Osteocyte (in vitro differentiated cells): ENCODE measurements at regions not wholly inside any gene's neighbourhood (a gene's known extent, or its start where the extent isn't known, plus 50 kb on each side); places are given as distances from the start of the nearest gene placed in this dataset.
A peak's percentile ranks its signal among the peaks of the same experiment; 100 is the strongest.

Source experiments
- DNase-seq: peaks from one replicate; pipeline ENCODE4 v3.0.0; 2021; ENCODE audit warnings: mixed read lengths; ENCODE audit not compliant: unreplicated experiment; ENCODE audit errors: extremely low spot score
- H3K27ac Mint-ChIP-seq: one replicate; pipeline ENCODE4 v1.8.0; 2021; ENCODE audit warnings: mild to moderate bottlenecking, mixed read lengths; ENCODE audit not compliant: unreplicated experiment
- H3K27me3 Mint-ChIP-seq: one replicate; pipeline ENCODE4 v1.8.0; 2021; ENCODE audit warnings: mixed read lengths; ENCODE audit not compliant: unreplicated experiment
- H3K36me3 Mint-ChIP-seq: one replicate; pipeline ENCODE4 v1.8.0; 2021; ENCODE audit warnings: mixed read lengths; ENCODE audit not compliant: unreplicated experiment
- H3K4me1 Mint-ChIP-seq: one replicate; pipeline ENCODE4 v1.8.0; 2021; ENCODE audit warnings: mixed read lengths; ENCODE audit not compliant: unreplicated experiment
- H3K4me3 Mint-ChIP-seq: one replicate; pipeline ENCODE4 v1.8.0; 2021; ENCODE audit warnings: mild to moderate bottlenecking, moderate library complexity, mixed read lengths; ENCODE audit not compliant: unreplicated experiment
- H3K9me3 Mint-ChIP-seq: one replicate; pipeline ENCODE4 v1.8.0; 2021; ENCODE audit warnings: mixed read lengths; ENCODE audit not compliant: unreplicated experiment
- TF ChIP-seq, protein P1 (sequence below): fragments of 200-600 bp; sonication (generic); IDR thresholded peaks from 2 replicates; pipeline ENCODE4 v1.5.0; 2021; ENCODE audit warnings: antibody characterized with exemption, mild to moderate bottlenecking, moderate library complexity

DNA sequence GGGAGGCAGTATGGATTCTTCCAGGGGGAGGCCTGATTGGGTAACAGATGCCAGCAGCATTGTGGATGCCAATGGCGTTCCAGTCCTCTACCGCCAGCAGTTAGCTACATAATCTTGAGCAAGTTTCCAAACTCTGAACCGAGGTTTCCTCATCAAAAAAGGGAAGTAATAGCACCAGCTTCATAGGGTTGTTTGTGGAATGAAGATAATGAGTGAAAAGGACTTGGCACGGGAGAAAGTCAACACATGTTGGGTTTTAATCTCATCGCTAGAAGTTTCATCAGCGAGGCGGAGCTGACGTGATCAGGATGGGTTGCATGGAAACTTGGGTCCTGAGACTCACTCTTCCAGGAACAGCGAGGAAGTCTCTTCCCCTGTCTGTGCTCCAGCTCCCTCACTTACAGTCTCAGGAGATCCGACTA, 266.7 kb downstream of the SH3BP4 start:
- Mint-ChIP-seq H3K4me3 (no peak overlapping the region), H3K27ac (no peak overlapping the region), H3K27me3 (peaks cover 1% of the 10 kb centered on the region), H3K4me1 (no peaks in the 10 kb centered on the region), H3K36me3 (no peaks in the 10 kb centered on the region), H3K9me3 (no peaks in the 10 kb centered on the region)
- DNase-seq: no peak
- TF ChIP-seq, protein P1, sequence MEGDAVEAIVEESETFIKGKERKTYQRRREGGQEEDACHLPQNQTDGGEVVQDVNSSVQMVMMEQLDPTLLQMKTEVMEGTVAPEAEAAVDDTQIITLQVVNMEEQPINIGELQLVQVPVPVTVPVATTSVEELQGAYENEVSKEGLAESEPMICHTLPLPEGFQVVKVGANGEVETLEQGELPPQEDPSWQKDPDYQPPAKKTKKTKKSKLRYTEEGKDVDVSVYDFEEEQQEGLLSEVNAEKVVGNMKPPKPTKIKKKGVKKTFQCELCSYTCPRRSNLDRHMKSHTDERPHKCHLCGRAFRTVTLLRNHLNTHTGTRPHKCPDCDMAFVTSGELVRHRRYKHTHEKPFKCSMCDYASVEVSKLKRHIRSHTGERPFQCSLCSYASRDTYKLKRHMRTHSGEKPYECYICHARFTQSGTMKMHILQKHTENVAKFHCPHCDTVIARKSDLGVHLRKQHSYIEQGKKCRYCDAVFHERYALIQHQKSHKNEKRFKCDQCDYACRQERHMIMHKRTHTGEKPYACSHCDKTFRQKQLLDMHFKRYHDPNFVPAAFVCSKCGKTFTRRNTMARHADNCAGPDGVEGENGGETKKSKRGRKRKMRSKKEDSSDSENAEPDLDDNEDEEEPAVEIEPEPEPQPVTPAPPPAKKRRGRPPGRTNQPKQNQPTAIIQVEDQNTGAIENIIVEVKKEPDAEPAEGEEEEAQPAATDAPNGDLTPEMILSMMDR: no peak

GRCh38 chr2:235219048-235219447, 267.2 kb downstream of the SH3BP4 start:
- DNase-seq: no peak
- TF ChIP-seq, protein P1: no peak
- H3K36me3 Mint-ChIP-seq: no peaks in the 10 kb centered on the region
- peaks cover 5% of the 10 kb centered on the region for H3K9me3 Mint-ChIP-seq
- H3K27ac Mint-ChIP-seq: no peak overlapping the region
- H3K4me3 Mint-ChIP-seq: no peak overlapping the region
- peaks cover 5% of the 10 kb centered on the region for H3K27me3 Mint-ChIP-seq
- H3K4me1 Mint-ChIP-seq: no peaks in the 10 kb centered on the region

GRCh38 chr2:235220331-235220730, 268.5 kb downstream of the SH3BP4 start:
- Mint-ChIP-seq H3K27me3 (peaks cover 6% of the 10 kb centered on the region), H3K27ac (no peak overlapping the region), H3K9me3 (peaks cover 6% of the 10 kb centered on the region), H3K4me3 (no peak overlapping the region), H3K4me1 (no peaks in the 10 kb centered on the region), H3K36me3 (no peaks in the 10 kb centered on the region)
- peak; percentile 71 for DNase-seq
- TF ChIP-seq, protein P1: no peak

DNA sequence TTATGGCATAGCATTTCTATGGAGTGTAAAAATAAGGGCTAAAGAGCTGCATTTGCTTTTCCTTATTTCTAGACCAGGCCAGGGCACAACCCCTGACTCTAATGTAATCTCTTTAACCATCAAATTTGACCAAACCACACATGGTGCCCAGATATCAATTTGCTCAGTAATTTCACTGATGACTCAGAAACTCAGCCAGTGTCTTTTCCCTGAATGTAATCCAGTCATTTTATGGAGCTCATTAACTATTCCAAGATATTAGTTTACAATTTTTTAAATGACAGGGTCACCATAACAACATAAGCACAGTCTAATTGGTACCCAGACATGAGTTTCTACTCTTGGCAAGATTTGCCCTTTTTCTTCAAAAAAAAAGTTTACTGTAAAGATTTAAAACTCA, 270.8 kb upstream of the AGAP1 start:
- Mint-ChIP-seq H3K27me3 (peaks cover 19% of the 10 kb centered on the region), H3K27ac (no peak overlapping the region)

GRCh38 chr2:235224410-235224809, 269.4 kb upstream of the AGAP1 start:
- Mint-ChIP-seq H3K27ac (no peak overlapping the region), H3K9me3 (peaks cover 6% of the 10 kb centered on the region), H3K36me3 (no peaks in the 10 kb centered on the region), H3K4me3 (no peak overlapping the region), H3K27me3 (peaks cover 25% of the 10 kb centered on the region), H3K4me1 (no peaks in the 10 kb centered on the region)
- no peak for DNase-seq
- TF ChIP-seq, protein P1: no peak

More for the DNA sequence above, 270.8 kb upstream of the AGAP1 start:
- H3K9me3 Mint-ChIP-seq: peaks cover 6% of the 10 kb centered on the region
- no peak overlapping the region for H3K4me3 Mint-ChIP-seq
- DNase-seq: no peak
- TF ChIP-seq, protein P1: no peak
- no peaks in the 10 kb centered on the region for H3K36me3 Mint-ChIP-seq
- H3K4me1 Mint-ChIP-seq: no peaks in the 10 kb centered on the region
